NB4 (cell line): ENCODE measurements at regions not wholly inside any gene's neighbourhood (a gene's known extent, or its start where the extent isn't known, plus 50 kb on each side); places are given as distances from the start of the nearest gene placed in this dataset.

Source experiments
- DNase-seq: peaks from one replicate; pipeline ENCODE4 v3.0.0; 2010; ENCODE audit warnings: low read depth
- H3K4me3 ChIP-seq: one replicate; pipeline ENCODE4 v1.5.1; 2011; ENCODE audit warnings: mild to moderate bottlenecking, low read depth, low read length, moderate library complexity
- CTCF ChIP-seq: IDR thresholded peaks from one replicate; pipeline ENCODE4 v1.5.1; 2012; ENCODE audit warnings: low read depth, low read length
- MAX ChIP-seq: IDR thresholded peaks from 2 replicates; pipeline ENCODE4 v1.6.1; 2011; ENCODE audit warnings: low read depth, low read length
- MYC ChIP-seq: IDR thresholded peaks from 2 replicates; pipeline ENCODE4 v1.6.1; 2011; ENCODE audit warnings: low read depth, low read length
- POLR2A ChIP-seq: IDR thresholded peaks from 2 replicates; pipeline ENCODE4 v1.6.1; 2011; ENCODE audit warnings: mild to moderate bottlenecking; ENCODE audit not compliant: insufficient read length; ENCODE audit errors: extremely low read depth

DNA sequence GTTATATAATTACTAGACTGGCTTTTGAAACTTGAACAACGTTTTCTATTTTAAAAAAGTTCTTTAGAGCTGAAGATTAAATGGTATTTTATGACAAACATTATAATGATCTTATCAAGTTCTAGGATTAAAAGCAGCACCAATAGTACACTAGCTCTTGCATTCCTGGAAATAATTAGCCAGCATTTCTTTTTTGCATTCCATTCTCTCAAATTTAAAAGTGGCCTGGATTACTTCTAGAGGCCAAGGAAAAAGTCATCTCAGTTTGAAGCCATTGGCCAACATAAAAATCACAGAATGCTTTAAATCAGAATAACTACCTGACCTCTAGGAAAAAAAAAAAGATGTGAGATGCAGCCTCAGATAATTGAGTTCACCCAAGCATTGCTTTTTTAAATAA, 1326.4 kb upstream of the SORCS1 start:
- no peak overlapping the region for H3K4me3 ChIP-seq

GRCh38 chr10:108471420-108471819, 1306.9 kb upstream of the SORCS1 start:
- no peak for TF ChIP-seq MYC
- TF ChIP-seq POLR2A = no peak
- no peak overlapping the region for H3K4me3 ChIP-seq
- DNase-seq = no peak

More for the DNA sequence above, 1326.4 kb upstream of the SORCS1 start:
- no peak for DNase-seq
- TF ChIP-seq MAX (no peak), CTCF (no peak), POLR2A (no peak), MYC (no peak)

GRCh38 chr10:108469940-108470339, 1305.4 kb upstream of the SORCS1 start:
- TF ChIP-seq MYC = no peak
- no peak for TF ChIP-seq CTCF
- TF ChIP-seq POLR2A = no peak
- TF ChIP-seq MAX = no peak
- no peak overlapping the region for H3K4me3 ChIP-seq
- peak; percentile 5 for DNase-seq

DNA sequence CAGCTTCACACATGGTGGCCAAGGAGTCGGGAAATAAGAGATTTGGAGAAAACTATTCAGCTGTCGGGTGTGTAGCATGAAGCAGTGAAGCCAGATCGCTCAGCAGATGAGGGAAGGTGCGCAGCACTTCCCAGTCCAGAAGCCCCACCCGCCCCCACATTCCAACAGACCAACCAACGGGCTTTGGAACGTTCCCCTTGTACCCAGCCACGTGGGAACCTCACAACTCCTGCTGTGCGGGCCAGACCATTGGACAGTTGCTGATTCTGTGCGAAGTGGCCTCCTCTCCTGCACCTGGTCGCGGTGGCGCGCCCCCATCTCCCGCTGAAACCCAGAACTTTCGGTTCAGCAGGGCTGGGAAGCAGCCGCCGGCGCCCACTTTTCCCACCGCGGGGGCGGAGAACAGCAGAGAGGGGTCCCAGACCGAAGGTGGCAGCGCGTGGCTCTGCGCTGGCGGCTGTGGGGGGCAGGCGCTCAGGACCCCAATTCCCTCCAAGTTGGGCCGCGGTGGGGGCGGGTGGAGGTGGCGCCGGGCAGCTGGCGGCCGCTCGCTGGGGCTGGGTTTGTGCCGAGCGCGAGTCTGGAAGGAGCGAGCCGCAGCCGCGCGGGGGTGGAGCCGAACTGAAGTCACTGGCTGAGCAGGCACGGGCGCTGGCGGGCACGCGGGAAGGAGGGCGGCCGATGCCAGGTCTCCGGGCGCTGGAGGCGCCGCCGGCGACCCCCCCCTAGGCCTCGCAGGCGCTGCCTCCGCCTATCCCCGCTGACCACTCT, 1301.5 kb upstream of the SORCS1 start:
- TF ChIP-seq MAX (no peak), CTCF (no peak), MYC (no peak), POLR2A (no peak)
- no peak for DNase-seq
- no peak overlapping the region for H3K4me3 ChIP-seq

GRCh38 chr10:108462005-108462404, 1297.5 kb upstream of the SORCS1 start:
- DNase-seq = no peak
- no peak for TF ChIP-seq CTCF
- TF ChIP-seq MAX = no peak
- TF ChIP-seq MYC = no peak
- no peak for TF ChIP-seq POLR2A
- H3K4me3 ChIP-seq = no peak overlapping the region

GRCh38 chr10:108454793-108455192, 1290.3 kb upstream of the SORCS1 start:
- DNase-seq = no peak
- H3K4me3 ChIP-seq = no peak overlapping the region
- TF ChIP-seq MAX (no peak), CTCF (no peak), POLR2A (no peak), MYC (no peak)
